NCI-H1417 (cell line): ENCODE measurements at regions not wholly inside any gene's neighbourhood (a gene's known extent, or its start where the extent isn't known, plus 50 kb on each side); places are given as distances from the start of the nearest gene placed in this dataset.

Source experiments
- DNase-seq, 3 experiments: peaks; one replicate each; lab custom pipeline; 2025; lab: John Stamatoyannopoulos, UW

DNA sequence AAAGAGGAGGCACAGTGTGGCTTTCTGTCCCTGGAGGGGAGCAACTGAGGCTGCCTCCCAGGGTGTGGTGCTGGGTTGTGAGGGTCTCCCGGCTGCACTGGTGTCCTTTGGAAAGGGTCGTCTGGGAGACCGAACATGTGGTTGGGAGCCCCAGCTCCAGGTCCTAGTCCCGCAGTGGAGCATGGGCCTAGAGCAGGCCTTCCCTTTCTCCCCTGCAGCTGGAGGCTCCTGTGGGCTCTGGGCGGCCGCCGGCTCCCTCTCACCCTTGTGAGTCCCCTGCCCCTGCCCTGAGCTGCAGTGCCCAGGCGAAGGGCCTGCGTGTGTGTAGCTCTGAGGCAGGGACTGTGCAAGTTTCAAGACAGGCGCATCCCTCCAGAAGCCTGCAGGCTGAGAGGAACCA, 1492.7 kb downstream of the BRD1 start:
- no peak for DNase-seq

DNA sequence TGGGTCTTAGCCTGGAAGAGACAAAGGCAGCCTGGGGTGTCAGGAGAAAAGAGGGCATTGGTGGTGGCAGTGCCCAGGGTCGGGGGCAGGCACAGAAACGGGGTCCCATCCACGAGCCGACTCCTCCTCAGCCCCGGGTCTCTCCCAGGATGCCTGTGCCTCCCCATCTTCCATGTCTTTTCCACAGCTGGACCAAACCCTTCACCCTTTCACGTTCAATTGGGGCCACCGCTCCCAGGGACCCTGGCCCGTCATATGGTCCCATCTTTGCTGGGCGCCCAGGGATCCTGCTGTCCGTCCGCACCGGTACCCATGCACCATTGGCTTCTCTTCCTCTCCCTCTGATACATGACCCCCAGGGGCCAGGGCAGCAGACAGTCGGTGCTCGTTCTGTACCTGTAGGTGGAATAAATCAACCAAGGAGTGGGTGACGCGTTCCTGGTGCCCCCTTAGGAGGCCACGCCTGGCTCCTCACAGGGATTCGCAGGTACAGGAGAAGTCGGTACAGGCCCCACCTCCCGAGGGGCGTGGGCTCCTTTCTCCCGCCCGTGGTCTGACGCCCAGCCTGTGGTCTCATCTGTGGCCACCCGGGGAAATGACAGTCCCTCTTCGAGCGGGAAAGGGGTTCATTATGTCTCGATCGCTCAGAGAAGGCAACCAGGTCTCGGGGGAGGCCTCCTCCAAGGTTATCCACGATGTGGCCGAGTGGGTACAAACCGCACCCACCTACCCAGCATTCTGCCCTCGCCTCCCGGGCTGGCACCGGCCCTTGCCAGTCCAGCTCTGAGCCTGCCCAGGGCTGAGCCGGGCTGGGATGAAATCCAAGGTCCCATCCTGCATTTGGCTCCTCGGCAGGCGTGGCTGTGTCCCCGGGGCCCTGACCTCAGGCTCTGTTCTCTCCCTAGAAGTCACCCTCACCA, 1493.6 kb downstream of the BRD1 start:
- no peak for DNase-seq

DNA sequence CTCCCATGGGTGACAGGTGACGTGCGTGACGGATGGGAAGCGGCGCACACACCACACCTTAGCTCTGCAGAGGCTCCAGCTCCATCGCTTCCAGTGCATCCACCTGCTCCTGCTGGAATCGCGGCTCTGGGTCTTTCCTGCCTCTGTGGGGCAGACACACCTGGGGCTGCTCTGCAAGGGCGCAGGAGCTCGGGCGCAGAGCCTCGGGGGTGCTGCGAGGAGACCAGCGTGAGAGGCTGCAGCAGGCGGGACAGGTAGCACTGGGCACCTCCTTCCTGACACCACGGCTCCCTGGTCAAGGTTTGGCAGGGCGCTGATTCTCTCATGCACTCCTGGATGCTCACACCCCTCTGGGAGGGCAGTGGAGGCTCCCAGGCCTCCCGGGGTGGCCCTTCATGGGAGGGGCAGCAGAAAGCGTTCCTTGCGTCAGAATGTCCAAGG, 1494.3 kb downstream of the BRD1 start:
- DNase-seq: no peak

DNA sequence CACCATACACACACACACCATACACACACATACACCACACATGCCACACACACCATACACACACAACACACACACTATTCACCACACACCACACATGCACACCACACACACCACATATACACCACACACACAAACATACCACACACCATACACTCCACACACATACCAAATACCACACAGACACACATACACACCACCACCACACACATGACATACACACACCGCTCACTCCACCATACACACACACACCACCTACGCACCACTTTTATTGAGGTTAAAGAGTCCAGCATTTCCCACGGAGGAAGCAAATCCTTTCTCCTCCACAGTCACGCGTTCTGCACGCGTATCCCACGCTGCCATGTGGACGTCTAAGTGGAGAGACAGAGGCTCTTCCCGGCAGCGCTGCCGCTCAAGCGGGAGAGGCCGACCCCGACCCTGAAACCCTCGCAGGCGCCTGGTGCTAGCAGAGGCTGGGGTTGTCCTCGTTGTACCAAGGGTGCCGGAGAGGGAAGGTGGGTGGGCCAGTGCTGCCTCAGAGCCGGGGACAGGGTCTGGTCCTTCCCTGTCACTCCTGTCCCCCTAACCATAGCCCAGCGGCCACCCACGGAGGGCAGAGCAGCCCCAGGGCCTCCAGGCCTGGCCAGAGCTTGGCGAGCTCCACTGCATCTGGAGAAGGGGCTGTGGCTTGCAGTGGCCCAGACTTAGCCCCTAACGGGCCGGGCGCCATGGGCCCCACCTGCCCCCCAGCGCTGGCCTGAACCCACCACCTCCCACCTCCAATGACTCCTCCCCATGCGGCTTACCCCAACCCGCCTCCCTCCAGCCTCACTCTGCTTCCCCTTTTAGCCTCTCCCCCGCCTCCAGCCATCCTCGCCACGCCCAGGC, 1495.0 kb downstream of the BRD1 start:
- DNase-seq: no peak

DNA sequence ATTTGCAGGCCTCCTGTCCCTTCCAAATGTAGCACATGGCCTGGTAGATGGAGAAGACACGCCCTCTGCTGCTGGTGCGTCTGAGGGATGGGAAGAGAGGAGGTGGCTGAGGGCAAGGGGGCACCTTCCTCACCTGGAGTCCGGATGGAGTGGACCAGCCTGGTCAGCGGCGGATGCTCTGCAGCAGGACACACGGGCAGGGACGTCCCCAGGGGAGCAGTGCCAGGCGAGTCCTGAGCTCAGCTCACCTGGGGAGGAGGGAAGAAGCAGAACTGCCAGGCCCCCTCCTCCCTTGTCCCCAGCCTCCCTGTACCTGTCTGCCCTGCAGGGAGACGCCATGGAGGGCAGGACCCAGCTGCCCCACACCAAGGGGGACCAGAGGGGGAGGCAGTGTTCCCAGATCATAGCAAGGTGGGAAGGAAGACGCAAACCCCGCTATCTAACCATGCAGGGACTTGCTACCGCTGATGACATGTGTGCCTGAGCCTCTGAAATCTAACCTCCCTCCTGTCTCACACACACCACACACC, 1495.9 kb downstream of the BRD1 start:
- DNase-seq: no peak

DNA sequence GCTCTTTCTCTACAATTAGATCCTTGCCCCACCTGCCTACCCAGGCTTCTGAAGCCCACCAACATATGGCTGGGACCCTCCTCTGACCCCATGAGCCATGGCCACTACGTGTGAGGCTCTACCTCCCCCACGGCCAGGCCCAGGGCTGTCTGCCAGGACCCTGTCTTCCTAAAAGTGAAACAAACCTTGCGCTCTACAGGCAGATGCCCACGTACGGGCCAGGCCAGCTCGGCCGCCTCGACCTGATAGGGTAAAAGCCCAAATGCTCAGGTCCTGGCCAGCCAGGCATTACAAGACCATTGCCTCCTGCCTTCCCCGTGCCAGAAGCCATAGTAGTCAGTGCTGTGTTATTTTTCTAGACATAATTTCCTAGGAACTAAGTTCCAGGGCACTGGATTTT, 1496.4 kb downstream of the BRD1 start:
- DNase-seq: no peak

DNA sequence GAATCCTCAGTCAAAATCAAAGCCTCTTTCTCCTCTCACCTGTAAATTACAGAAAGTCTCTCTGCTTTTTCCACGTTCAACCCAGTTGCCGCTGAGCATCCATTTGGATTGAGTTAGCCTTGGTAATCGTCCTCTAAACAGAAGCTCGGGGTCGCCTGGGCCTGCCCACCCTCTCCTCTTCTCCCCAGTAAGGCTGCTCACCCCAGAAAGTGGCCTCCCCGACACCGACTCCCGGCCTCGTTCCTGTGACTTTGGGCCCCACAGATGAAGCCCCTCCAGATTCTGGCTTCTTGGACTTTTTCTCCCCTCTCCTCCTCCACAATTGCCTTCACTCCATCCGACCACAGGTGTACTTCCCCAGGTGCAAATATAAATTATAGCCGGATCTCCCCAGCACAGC, 1500.0 kb downstream of the BRD1 start:
- no peak for DNase-seq

DNA sequence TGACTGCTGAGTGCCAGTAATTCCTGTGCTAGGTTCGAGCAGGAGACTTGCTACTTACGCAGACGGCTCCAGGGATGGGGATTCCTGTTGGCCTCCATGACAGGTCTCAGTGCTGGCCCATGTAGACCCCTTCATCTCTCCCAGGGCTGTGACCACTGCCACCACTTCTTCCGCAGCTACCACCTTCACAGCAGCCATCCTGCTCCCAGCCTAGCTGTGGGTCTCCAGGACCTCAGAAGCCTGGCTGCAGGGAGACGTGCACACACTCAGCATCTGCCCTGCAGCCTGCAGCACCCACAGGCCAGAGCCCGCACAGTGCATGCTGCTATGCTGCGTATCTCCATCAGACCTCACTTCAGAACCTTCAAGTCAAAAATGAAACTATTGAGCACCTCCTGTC, 1503.9 kb downstream of the BRD1 start:
- DNase-seq: no peak

DNA sequence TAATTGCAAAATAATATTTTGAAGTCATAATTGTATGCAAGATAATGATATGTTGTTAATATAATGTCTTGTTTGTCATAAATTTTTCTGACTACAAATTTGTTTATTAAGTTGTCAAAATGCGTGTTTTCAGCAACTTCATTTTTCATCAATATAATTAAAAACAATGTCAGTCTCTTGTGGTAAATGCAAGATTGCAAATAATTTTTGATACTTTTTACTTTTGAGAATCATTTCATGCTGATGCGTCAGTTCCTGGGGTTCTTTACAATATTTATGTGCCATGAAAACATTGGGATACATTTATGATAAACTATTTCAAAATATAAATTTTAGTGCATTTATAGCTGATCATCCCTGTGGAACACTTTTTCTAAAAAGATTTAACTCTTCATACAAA, 1504.8 kb downstream of the BRD1 start:
- no peak for DNase-seq

DNA sequence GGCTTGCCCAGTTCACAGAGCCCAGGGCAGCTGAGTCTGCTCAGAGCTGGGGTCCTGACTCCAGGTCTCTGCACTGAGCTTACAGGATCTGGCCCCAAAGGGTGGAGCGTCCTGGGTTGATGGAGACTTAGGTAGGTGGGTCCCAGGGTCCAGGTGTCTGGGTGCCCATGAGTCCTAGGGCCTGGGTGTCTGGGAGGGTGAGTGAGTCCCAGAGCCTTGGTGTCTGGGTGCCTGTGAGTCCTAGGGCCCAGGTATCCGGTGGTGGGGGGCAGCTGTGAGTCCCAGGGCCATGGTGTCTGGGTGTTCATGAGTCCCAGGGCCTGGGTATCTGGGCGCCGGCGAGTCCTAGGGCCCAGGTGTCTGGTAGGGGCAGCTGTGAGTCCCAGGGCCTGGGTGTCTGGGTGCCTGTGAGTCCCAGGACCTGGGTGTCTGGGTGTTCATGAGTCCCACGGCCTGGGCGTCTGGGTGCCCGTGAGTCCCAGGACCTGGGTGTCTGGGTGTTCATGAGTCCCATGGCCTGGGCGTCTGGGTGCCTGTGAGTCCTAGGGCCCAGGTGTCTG, 1505.6 kb downstream of the BRD1 start:
- DNase-seq: no peak

DNA sequence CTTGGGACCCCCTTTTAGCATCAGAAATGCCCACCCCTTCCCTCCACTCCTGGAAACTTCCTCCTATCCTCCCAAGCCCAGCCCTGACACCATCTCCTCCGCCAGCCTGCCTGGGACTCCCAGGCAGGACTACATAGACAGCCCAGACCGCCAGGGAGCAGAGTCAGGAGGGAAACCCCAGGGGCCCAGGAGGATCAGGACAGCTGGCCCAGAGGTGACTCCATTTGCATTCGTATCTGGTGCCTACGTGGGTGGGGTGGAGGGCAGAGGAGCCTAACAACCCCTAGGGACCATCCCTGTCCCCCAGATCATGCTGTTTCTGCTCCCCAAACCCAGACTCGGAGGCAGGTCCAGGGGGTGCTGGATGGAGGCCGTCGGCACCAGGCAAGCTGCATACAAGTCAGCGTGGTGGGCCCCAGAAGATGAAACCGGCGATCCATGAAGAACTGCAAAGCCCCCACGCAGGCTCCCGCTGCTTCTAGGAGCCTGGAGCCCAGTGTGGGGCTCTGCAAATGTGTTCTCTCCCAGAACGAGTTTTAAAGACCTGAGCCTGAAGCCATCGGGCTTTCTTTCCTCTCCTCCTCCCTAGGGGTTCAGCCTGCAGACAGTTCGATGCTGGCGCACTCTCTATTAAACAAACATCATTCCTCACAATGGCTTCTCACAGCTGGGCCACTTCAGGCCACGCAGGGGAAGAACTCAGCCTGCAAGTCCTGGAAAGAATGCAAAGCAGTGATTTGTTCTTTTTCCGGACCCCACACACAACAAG, 1506.8 kb downstream of the BRD1 start:
- peak in 1 of 3 experiments; percentile 0 for DNase-seq

DNA sequence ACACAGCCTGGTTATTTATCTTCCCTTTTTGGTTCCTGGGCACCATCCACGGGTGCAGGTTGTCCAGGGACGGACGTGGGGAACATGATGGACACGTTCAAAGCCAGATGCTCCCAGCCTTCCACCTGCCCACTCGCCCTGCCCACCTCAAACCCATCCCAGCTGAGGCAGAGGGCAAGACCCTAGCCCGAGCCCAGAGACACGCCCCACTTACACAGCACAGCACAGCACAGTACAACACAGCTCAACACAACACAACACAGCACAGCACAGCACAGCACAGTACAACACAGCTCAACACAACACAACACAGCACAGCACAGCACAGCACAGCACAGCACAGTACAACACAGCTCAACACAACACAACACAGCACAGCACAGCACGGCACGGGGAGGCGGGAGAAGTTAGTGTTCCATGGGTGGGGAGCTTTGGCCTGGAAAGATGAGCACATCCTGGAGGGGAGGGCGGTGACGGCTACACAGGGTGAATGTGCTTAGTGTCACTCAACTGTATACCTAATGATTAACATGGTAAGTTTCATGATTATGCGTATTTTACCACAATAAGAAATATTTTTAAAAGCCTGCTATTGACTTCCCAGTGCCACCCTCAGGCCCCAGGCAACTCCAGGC, 1507.5 kb downstream of the BRD1 start:
- DNase-seq: no peak

DNA sequence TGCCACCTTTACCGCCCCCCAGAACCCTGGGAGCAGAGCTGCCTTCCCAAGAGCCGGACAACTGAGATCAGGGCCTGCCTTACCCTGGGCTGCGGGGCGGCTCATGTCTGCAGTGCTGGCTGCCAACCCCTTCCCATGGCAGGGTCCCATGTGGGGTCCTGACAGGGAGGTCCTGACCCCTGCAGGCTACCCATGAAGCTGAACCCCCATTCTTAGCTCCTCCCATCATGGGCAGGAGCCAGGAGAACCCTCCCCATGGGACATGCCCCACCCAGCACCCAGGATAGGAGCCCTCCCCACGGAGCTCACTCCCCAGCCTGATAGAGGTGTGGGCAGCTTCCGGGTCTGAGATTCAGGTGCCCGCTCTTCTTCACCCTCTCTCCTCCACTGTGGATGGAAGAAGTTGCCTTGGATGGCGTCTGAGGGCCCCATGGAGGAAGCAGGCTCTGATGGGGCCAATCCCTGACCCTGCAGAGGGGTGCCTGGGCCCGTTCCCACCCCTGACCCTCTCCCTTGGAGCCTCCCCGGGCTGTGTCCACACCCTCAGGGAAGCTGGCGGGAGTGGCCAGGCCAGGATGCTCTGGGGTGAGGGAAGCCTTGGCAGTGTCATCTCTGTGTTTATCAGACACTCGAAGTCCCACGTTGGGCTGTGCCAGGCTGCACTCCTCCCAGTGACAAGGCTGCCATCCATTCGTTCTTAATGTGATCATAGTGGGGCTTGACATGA, 1508.2 kb downstream of the BRD1 start:
- no peak for DNase-seq

DNA sequence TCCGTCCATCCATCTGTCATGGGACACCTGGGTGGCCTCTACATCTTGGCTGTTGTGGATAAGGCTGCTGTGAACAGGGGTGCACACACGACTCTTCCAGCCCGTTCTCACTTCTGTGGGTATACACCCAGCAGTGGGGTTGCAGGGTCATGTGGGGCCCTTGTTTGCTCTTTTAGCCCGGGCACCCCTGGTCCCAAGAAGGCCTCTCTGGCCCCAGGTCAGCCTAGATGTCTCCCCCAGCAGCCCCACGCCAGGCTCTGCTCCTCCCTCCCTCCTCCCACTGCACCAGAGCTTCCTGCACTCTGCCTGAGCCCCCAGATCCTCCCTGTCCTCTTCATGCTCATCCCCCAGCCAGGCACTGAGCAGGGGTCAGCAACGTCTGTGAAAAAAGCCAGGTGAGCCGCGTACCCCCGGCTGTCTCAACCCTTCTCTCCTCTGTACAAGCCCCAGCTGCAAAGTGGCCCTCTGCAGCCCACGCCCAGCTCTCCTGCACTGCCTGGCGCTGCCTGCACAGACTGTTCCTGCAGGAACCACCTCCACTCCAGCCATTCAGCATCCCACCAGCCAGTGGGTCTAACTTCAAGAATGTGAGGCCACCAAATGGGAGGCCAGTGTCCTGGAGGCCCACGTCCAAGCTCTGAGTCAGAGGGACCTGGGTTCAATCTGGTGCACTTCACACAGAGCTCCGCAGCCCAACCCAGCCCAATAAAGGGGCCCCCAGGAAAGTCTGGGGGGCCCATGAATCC, 1508.9 kb downstream of the BRD1 start:
- no peak for DNase-seq

DNA sequence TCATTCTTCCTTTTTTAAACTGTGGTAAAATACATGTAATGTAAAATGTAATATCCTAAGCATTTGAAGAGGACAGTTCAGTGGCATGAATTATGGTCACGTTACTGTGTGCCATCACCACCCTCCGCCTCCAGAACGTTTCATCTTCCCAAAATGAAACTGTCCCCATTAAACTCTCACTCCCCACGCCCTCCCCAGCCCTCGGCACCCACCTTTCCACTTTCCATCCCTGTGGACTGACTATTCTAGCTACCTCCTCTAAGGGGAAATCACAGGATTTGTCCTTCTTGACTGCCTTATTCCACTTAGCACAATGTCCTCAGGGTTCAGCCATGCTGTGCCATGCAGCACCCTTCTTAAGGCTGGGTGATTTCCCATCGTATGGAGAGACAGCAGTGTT, 1509.5 kb downstream of the BRD1 start:
- DNase-seq: no peak

DNA sequence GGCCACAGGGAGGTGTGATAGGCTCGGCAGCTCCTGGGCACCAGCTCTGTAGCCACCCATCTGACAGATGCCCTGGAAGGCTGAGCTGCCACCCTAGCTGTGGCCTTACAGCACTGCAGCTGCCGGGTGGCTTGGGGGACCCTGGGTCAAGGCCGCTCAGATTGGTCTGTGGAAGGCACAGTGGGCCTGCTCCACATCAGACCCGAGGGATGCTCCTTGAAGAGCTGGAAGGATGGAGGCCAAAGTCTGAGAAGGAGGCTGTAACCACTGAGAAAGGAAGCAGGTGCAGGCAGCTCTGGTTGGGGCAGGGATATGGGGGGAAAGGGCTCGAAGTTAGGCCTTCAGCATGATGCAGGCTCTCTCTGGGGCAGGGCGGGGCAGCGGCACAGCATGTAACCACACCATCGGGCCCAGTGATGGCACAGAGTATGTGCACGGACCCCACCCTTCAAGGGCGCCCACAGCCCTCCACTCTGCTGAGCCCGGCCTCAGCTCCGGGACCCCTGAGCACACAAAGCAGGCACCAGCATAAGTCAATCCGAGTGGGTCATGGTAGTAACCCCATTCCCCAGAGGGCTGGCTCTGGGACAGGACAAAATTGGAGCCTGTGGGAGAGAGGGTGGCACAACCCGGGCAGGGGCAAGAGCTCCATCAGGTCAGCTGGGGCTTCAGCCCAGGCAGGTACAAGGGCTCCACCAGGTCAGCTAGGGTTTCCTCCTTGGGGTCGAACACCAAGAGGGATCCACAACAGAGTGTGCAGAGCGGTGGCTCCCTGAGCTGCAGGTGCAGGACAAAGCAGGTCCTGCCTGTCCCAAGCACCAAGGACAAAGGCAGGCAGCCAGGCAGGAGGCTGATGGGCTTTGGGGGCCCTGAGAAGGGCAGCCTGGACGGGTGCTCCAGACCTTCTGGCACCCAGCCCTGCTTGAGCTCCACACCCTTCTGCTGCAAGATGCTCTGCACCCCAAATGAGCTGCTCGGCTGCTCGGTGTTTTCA, 1511.1 kb downstream of the BRD1 start:
- no peak for DNase-seq

DNA sequence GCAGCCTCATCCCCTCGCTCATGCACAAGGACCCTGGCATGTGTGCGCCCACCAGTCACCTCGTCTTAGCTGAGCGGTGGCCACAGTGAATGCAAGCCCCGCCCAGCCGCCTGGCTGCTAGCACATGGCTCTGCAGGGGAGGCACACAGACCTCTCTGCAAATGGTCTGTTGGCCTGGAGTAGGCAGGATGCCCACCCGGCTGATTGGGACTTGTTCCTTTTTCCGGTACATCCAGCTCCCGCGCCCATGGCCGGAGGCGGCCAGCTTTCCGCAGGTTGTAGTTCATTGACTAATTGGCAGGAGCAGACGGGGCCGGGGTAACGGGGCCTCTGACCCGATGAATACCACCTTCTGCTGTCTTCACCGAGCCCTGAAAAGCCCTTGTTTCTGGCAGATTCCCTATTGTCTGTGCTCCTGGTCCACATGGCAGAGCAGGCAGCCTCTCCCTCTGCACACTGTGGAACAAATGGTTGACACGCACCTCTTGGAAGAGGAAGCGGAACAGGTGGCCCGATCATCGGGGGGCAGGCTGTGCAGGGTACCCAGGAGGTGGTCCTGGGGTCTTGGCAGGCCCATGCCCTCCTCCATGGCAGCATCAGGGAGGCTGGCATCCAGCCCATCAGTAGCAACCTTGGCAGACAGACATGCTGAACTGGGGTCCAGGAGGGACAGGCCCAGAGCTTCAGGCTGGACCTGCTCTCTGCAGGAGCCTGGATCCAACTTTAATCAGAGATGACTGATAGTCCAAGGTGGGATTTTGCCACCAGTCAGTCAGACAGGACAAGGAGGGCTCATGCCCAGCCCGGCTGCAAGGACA, 1512.0 kb downstream of the BRD1 start:
- DNase-seq: no peak

DNA sequence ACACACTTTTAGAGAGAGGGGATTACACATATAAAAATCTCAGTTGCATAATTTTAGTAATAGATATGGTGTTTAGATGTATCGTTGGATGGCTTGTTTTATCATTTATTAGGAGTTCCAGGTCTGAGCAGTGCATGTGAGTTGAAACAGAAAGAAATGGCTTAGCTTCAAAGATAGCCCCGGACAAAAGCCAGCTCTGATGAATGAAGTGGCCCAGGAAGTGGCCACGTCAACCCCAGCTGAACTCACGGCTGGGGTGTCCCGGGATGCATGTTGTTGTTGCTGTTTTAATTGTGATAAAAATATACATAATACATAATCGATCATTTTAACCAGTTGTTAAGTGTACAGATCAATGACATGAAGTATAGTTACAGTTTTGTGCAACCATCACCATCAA, 1513.6 kb downstream of the BRD1 start:
- DNase-seq: no peak
